ENCODE measurements at regions not wholly inside any gene's neighbourhood (a gene's known extent, or its start where the extent isn't known, plus 50 kb on each side); places are given as distances from the start of the nearest gene placed in this dataset.

GRCh38 chr5:106454651-106455415, 1215.9 kb downstream of the EFNA5 start:
- TF ChIP-seq POLR2AphosphoS5 (IDR thresholded peaks at IDR 0.05) (no peak), EP300 (IDR thresholded peaks at IDR 0.05) (no peak), CTCF (IDR thresholded peaks at IDR 0.05) (peak in 1 of 7 experiments; percentile 13)

Measured in stomach (tissue), 4 donors.